SH-SY5Y (cell line): ENCODE measurements at regions not wholly inside any gene's neighbourhood (a gene's known extent, or its start where the extent isn't known, plus 50 kb on each side); places are given as distances from the start of the nearest gene placed in this dataset.

ENCODE experiments used
- GATA2 ChIP-seq: IDR thresholded peaks from 2 replicates; pipeline ENCODE4 v1.6.1; 2011; ENCODE audit warnings: mild to moderate bottlenecking, low read depth, low read length
- GATA3 ChIP-seq: IDR thresholded peaks from 2 replicates; pipeline ENCODE4 v1.6.1; 2011; ENCODE audit warnings: low read depth, mild to moderate bottlenecking, low read length, moderate library complexity

GRCh38 chr16:64321881-64322280 is 800.0 kb downstream of the CDH11 start:
- TF ChIP-seq GATA3 (no peak), GATA2 (no peak)

- TF ChIP-seq GATA2 = no peak
- TF ChIP-seq GATA3 = no peak
Observed at GRCh38 chr16:64321066-64321465, 800.8 kb downstream of the CDH11 start.

- no peak for TF ChIP-seq GATA2
- TF ChIP-seq GATA3 = no peak
Observed at GRCh38 chr16:64317601-64318000, 804.3 kb downstream of the CDH11 start.

GRCh38 chr16:64313726-64314125 is 808.1 kb downstream of the CDH11 start:
- TF ChIP-seq GATA3 = no peak

GRCh38 chr16:64312980-64313379 is 808.9 kb downstream of the CDH11 start:
- no peak for TF ChIP-seq GATA3
- no peak for TF ChIP-seq GATA2

- TF ChIP-seq GATA3 (no peak), GATA2 (no peak)
Observed at GRCh38 chr16:64312292-64312691, 809.6 kb downstream of the CDH11 start.

- TF ChIP-seq GATA2 (no peak), GATA3 (no peak)
Observed at GRCh38 chr16:64311241-64311640, 810.6 kb downstream of the CDH11 start.

- TF ChIP-seq GATA3 (no peak), GATA2 (no peak)
Observed at GRCh38 chr16:64309398-64310110, 812.3 kb downstream of the CDH11 start.

GRCh38 chr16:64308721-64309120 is 813.1 kb downstream of the CDH11 start:
- TF ChIP-seq GATA3 = no peak
- TF ChIP-seq GATA2 = no peak

- TF ChIP-seq GATA3 = no peak
- TF ChIP-seq GATA2 = no peak
Observed at GRCh38 chr16:64307431-64307830, 814.4 kb downstream of the CDH11 start.

GRCh38 chr16:64305663-64306062 is 816.2 kb downstream of the CDH11 start:
- TF ChIP-seq GATA2 = no peak
- TF ChIP-seq GATA3 = no peak

GRCh38 chr16:64304951-64305350 is 816.9 kb downstream of the CDH11 start:
- TF ChIP-seq GATA3 = no peak
- TF ChIP-seq GATA2 = no peak

GRCh38 chr16:64304396-64304795 is 817.5 kb downstream of the CDH11 start:
- TF ChIP-seq GATA3 = no peak

GRCh38 chr16:64297863-64298600 is 823.8 kb downstream of the CDH11 start:
- TF ChIP-seq GATA2 = no peak
- TF ChIP-seq GATA3 = no peak

GRCh38 chr16:64295466-64295865 is 826.4 kb downstream of the CDH11 start:
- TF ChIP-seq GATA3 = no peak
- TF ChIP-seq GATA2 = no peak

- TF ChIP-seq GATA2 (no peak), GATA3 (no peak)
Observed at GRCh38 chr16:64292953-64293352, 828.9 kb downstream of the CDH11 start.
